ENCODE measurements at regions not wholly inside any gene's neighbourhood (a gene's known extent, or its start where the extent isn't known, plus 50 kb on each side); places are given as distances from the start of the nearest gene placed in this dataset.

DNA sequence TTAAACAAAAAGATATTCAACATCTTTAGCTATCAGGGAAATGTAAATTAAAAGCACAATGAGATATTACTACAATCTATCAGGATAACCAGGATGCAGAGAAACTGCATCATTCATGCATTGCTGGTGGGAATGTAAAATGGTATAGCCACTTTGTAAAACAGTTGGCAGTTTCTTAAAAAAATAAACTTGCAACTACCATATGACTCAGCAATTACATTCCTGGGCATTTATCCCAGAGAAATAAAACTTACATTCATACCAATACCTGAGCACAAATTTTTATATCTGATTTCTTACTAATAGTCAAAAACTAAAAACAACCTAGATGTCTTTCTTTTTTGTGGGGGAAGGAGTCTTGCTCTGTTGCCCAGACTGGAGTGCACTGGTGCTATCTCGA lies 190.3 kb upstream of the TAB2 start:
- Histone ChIP-seq H3K27me3 (no peaks in the 10 kb centered on the region), H3K36me3 (no peaks in the 10 kb centered on the region), H3K27ac (no peak overlapping the region), H3K4me3 (no peak overlapping the region), H3K4me1 (peaks cover 0 to 10% of the 10 kb centered on the region in 2 donors), H3K9me3 (no peaks in the 10 kb centered on the region)
- TF ChIP-seq POLR2AphosphoS5 (IDR thresholded peaks at IDR 0.05) (no peak), POLR2A (IDR thresholded peaks at IDR 0.05) (no peak)
- TF ChIP-seq, protein P1, sequence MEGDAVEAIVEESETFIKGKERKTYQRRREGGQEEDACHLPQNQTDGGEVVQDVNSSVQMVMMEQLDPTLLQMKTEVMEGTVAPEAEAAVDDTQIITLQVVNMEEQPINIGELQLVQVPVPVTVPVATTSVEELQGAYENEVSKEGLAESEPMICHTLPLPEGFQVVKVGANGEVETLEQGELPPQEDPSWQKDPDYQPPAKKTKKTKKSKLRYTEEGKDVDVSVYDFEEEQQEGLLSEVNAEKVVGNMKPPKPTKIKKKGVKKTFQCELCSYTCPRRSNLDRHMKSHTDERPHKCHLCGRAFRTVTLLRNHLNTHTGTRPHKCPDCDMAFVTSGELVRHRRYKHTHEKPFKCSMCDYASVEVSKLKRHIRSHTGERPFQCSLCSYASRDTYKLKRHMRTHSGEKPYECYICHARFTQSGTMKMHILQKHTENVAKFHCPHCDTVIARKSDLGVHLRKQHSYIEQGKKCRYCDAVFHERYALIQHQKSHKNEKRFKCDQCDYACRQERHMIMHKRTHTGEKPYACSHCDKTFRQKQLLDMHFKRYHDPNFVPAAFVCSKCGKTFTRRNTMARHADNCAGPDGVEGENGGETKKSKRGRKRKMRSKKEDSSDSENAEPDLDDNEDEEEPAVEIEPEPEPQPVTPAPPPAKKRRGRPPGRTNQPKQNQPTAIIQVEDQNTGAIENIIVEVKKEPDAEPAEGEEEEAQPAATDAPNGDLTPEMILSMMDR (IDR thresholded peaks at IDR 0.05): no peak
- intact Hi-C loops (cut with DNase I; ENCODE audit: low total_unique reads): no loop called here
- DNase-seq (ENCODE audit: low spot score in 2 of 2): no peak

DNA sequence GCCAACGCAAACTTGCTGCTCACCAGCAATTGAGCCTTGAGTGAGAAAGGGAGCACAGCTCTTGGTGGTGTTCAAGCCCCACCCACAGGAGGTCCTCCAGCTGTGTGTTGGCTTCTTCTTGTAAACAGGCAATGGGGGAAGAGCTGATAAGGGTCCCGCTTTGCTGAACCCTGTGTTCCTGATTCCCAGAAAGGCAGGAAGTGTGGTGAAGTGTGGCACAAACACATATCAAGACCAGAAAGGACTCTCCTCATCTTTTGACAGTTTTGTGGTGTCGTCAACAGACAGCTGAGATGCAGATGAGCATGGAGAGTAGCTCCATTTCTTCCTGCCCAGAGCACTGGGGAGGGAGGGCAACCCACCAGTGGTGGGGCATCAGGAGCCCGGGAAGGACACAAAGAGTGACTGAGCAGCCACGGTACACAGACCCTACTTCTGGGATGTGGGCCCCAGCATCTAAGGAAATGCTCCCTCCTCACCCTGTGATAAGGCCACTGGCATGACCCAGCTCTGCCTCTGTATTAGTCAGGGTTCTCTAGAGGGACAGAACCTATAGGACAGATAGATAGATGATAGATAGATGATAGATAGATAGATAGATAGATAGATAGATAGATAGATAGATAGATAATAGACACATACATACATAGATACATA lies 188.9 kb upstream of the TAB2 start:
- TF ChIP-seq, protein P1 (IDR thresholded peaks at IDR 0.05): no peak
- TF ChIP-seq POLR2A (IDR thresholded peaks at IDR 0.05): no peak
- H3K36me3 ChIP-seq: no peaks in the 10 kb centered on the region
- no peak overlapping the region for H3K27ac ChIP-seq
- no peaks in the 10 kb centered on the region for H3K9me3 ChIP-seq
- H3K4me1 ChIP-seq: peaks cover 0 to 10% of the 10 kb centered on the region in 2 donors
- no peak for DNase-seq (ENCODE audit: low spot score in 2 of 2)
- no peaks in the 10 kb centered on the region for H3K27me3 ChIP-seq
- H3K4me3 ChIP-seq: no peak overlapping the region
- intact Hi-C loops (cut with DNase I; ENCODE audit: low total_unique reads): no loop called here

DNA sequence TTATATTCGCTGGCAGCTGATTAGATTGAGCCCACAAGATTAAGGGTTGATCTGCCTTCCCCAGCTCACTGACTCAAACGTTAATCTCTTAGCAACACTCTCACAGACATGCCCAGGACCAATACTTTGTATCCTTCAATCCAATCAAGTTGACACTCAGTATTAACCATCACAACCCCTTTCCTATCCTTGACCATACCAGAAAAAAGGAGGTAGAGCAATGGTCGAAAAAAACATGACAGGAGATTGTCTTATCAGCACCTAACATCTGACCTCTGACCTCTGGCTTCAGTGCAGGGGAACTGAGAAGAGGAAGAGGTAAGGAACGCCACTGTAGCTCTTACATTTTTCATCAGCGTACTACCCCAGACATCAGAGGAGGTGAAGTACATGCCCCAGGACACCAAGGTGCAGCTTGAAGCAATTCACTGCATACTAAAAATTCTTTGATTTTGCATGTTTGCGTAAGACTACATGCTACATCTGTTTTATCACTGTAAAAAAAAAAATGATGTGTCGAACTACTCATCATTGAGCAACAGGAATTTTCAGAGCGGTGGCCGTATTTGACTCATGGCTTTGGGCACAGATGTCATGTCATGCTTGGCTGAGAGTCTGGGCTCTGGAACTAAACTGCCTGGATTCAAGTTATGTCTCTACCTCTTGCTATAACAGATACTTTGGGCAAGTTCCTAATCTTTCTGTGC lies 188.0 kb upstream of the TAB2 start:
- Histone ChIP-seq H3K36me3 (no peaks in the 10 kb centered on the region), H3K4me1 (peaks cover 0 to 10% of the 10 kb centered on the region in 2 donors), H3K4me3 (no peak overlapping the region), H3K27ac (no peak overlapping the region), H3K9me3 (no peaks in the 10 kb centered on the region), H3K27me3 (no peaks in the 10 kb centered on the region)
- intact Hi-C loops (cut with DNase I; ENCODE audit: low total_unique reads): no loop called here
- DNase-seq (ENCODE audit: low spot score in 2 of 2): peak in 1 of 2 donors; percentile 27
- TF ChIP-seq POLR2A (IDR thresholded peaks at IDR 0.05): no peak
- TF ChIP-seq, protein P1 (IDR thresholded peaks at IDR 0.05): no peak
- no peak for TF ChIP-seq POLR2AphosphoS5 (IDR thresholded peaks at IDR 0.05)

GRCh38 chr6:149130090-149130489 lies 187.4 kb upstream of the TAB2 start:
- no peaks in the 10 kb centered on the region for H3K9me3 ChIP-seq
- H3K27ac ChIP-seq: peak overlapping the region; percentile 46 to 67
- H3K4me3 ChIP-seq: no peak overlapping the region
- H3K27me3 ChIP-seq: no peaks in the 10 kb centered on the region
- peaks cover 0 to 10% of the 10 kb centered on the region in 2 donors for H3K4me1 ChIP-seq
- TF ChIP-seq, protein P1 (IDR thresholded peaks at IDR 0.05): no peak
- TF ChIP-seq POLR2AphosphoS5 (IDR thresholded peaks at IDR 0.05): no peak
- no peak for TF ChIP-seq POLR2A (IDR thresholded peaks at IDR 0.05)
- no peaks in the 10 kb centered on the region for H3K36me3 ChIP-seq
- intact Hi-C loops (cut with DNase I; ENCODE audit: low total_unique reads): no loop called here
- DNase-seq (ENCODE audit: low spot score in 2 of 2): no peak

DNA sequence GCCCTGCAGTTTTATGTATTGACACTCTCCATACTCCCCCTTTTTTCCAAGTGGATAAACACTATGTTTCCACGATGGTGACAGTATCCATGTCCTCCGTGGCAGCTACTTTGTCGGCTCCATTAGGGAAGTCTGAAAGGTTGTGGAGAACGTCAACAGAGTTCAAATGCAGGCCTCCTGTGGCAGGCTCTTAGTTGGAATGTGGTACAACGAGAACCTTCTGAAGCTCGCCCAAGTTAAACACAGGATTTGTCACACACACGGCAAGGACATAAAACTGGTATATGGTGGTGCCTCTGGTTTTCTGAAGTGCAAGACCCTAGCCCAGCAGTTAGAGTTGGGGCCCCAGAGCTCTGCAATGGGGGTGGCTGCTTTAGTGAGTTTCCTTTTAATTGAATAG lies 187.0 kb upstream of the TAB2 start:
- H3K4me1 ChIP-seq: peaks cover 0 to 10% of the 10 kb centered on the region in 2 donors
- TF ChIP-seq POLR2A (IDR thresholded peaks at IDR 0.05) (no peak), POLR2AphosphoS5 (IDR thresholded peaks at IDR 0.05) (peak in 1 of 3 donors; percentile 43)
- H3K27ac ChIP-seq: peak overlapping the region; percentile 46 to 67
- no peak overlapping the region for H3K4me3 ChIP-seq
- H3K36me3 ChIP-seq: no peaks in the 10 kb centered on the region
- DNase-seq (ENCODE audit: low spot score in 2 of 2): peak; percentile 49 to 56
- intact Hi-C loops (cut with DNase I; ENCODE audit: low total_unique reads): no loop called here
- no peaks in the 10 kb centered on the region for H3K9me3 ChIP-seq
- no peaks in the 10 kb centered on the region for H3K27me3 ChIP-seq

All from breast epithelium (tissue), 4 donors.